IMR-90 (cell line): ENCODE measurements at regions not wholly inside any gene's neighbourhood (a gene's known extent, or its start where the extent isn't known, plus 50 kb on each side); places are given as distances from the start of the nearest gene placed in this dataset.

Experiments used
- CTCF ChIP-seq: conservative IDR thresholded peaks from 2 replicates; pipeline ENCODE4 v1.5.1; 2012; ENCODE audit warnings: mild to moderate bottlenecking, low read depth, low read length, improper control_type of control experiment
- MAFK ChIP-seq: IDR thresholded peaks from 2 replicates; pipeline ENCODE4 v1.6.1; 2012; ENCODE audit warnings: low read depth, low read length, improper control_type of control experiment
- POLR2A ChIP-seq: IDR thresholded peaks from 2 replicates; pipeline ENCODE4 v1.6.1; 2012; ENCODE audit warnings: mild to moderate bottlenecking, low read depth, low read length
- RAD21 ChIP-seq: IDR thresholded peaks from 2 replicates; pipeline ENCODE4 v1.6.1; 2012; ENCODE audit warnings: low read length, improper control_type of control experiment
- RCOR1 ChIP-seq: IDR thresholded peaks from 2 replicates; pipeline ENCODE4 v1.6.1; 2012; ENCODE audit warnings: mild to moderate bottlenecking, low read length, improper control_type of control experiment; ENCODE audit not compliant: insufficient replicate concordance

- TF ChIP-seq CTCF (no peak), MAFK (no peak), POLR2A (no peak), RCOR1 (no peak), RAD21 (no peak)
Measured at GRCh38 chr16:87119748-87120147, 197.4 kb downstream of the C16orf95 start.
